GM23248 (cell line): ENCODE measurements at regions not wholly inside any gene's neighbourhood (a gene's known extent, or its start where the extent isn't known, plus 50 kb on each side); places are given as distances from the start of the nearest gene placed in this dataset.

Experiments
- DNase-seq: peaks from one replicate; pipeline ENCODE4 v3.0.0-alpha.2; 2015
- H2AFZ ChIP-seq: fragments of 200-600 bp; sonication (generic); 2 replicates; pipeline ENCODE4 v1.6.1; 2016; ENCODE audit warnings: antibody characterized with exemption
- H3F3A ChIP-seq: fragments of 200-600 bp; sonication (generic); 2 replicates; pipeline ENCODE4 v1.6.1; 2016; ENCODE audit warnings: mild to moderate bottlenecking, antibody characterized with exemption, mixed run types; ENCODE audit not compliant: insufficient read depth
- H3K27ac ChIP-seq: fragments of 200-600 bp; sonication (generic); 2 replicates; pipeline ENCODE4 v1.5.1; 2016; ENCODE audit warnings: mild to moderate bottlenecking
- H3K27me3 ChIP-seq: fragments of 200-600 bp; sonication (generic); replicated peaks from 2 replicates; pipeline ENCODE4 v1.6.1; 2016; ENCODE audit warnings: mild to moderate bottlenecking; ENCODE audit not compliant: insufficient read depth
- H3K36me3 ChIP-seq: fragments of 200-600 bp; sonication (generic); 2 replicates; pipeline ENCODE4 v1.6.1; 2016; ENCODE audit warnings: low read depth, mild to moderate bottlenecking
- H3K4me1 ChIP-seq: fragments of 200-600 bp; sonication (generic); 2 replicates; pipeline ENCODE4 v1.6.1; 2016; ENCODE audit warnings: mild to moderate bottlenecking; ENCODE audit not compliant: insufficient read depth
- H3K4me2 ChIP-seq: fragments of 200-600 bp; sonication (generic); one replicate; pipeline ENCODE4 v1.6.1; 2016; ENCODE audit warnings: mild to moderate bottlenecking; ENCODE audit not compliant: unreplicated experiment
- H3K4me3 ChIP-seq: fragments of 200-600 bp; sonication (generic); 2 replicates; pipeline ENCODE4 v1.5.1; 2016; ENCODE audit warnings: mild to moderate bottlenecking
- H3K79me2 ChIP-seq: fragments of 200-600 bp; sonication (generic); 2 replicates; pipeline ENCODE4 v1.6.1; 2016; ENCODE audit warnings: mild to moderate bottlenecking; ENCODE audit not compliant: insufficient read depth
- H3K9ac ChIP-seq: fragments of 200-600 bp; sonication (generic); 2 replicates; pipeline ENCODE4 v1.6.1; 2016; ENCODE audit warnings: mild to moderate bottlenecking
- H3K9me2 ChIP-seq: fragments of 200-600 bp; sonication (generic); 2 replicates; pipeline ENCODE4 v1.6.1; 2016; ENCODE audit warnings: mixed run types, mild to moderate bottlenecking, moderate library complexity; ENCODE audit not compliant: insufficient read depth
- H3K9me3 ChIP-seq: fragments of 200-600 bp; sonication (generic); one replicate; pipeline ENCODE4 v1.6.1; 2017; ENCODE audit warnings: low read depth
- H4K20me1 ChIP-seq: fragments of 200-600 bp; sonication (generic); 2 replicates; pipeline ENCODE4 v1.6.0; 2016; ENCODE audit not compliant: insufficient read depth
- EZH2 ChIP-seq: fragments of 200-600 bp; sonication (generic); IDR thresholded peaks from 2 replicates; pipeline ENCODE4 v1.6.1; 2018; ENCODE audit warnings: antibody characterized with exemption, mild to moderate bottlenecking; ENCODE audit not compliant: insufficient read depth, poor library complexity, severe bottlenecking
- EZH2phosphoT487 ChIP-seq: fragments of 200-600 bp; sonication (generic); IDR thresholded peaks from 2 replicates; pipeline ENCODE4 v1.6.1; 2018; ENCODE audit warnings: antibody characterized with exemption, moderate library complexity, mild to moderate bottlenecking, low read depth; ENCODE audit not compliant: insufficient read depth
- WGBS, 2 experiments: methylation state at CpG; one replicate each; pipeline ENCODE4 v1.1.6; 2015 to 2017; ENCODE audit warnings: low lambda C conversion rate in 2 of 2, low coverage in 1 of 2; ENCODE audit errors: missing lambda C conversion rate in 2 of 2; 5-methylcytosine and 5-hydroxymethylcytosine counted together
- in situ Hi-C: fragments of 300-500 bp; cut with MboI; formaldehyde crosslinking; loops from 2 replicates; pipeline ENCODE4 v1.15.0; 2020

DNA sequence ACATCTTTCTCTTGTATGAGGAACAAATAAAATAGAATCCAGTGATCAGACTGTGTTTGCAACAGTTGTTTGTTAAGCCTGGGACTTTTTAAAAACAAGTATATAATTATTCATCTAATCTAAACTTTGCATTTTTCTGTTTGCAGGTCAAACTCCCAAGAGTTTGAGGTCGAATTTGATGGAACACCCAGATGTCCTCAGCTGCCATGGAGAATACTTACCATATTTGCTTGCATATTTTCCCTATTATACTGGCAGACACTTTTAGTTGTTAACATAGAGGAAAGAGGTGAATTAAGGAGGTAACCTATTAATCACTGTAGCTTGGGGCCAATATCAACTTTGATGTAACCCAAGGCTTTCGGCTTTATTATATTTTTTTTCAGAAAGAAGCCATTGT, 401.5 kb upstream of the DIPK2B start:
- peak; percentile 20 for DNase-seq
- 0 out of 2 replicates have a peak overlapping the region, but pooled peaks have one; percentile 18 for H3K9ac ChIP-seq
- H3K4me1 ChIP-seq, result peaks cover 26% of the 10 kb centered on the region
- H3K9me3 ChIP-seq, result no peaks in the 10 kb centered on the region
- H3K36me3 ChIP-seq, result no peaks in the 10 kb centered on the region
- WGBS, 2 experiments, result 5 to 8% methylated on average over 2 of the region's 2 CpGs
- peak overlapping the region; percentile 28 for H3K4me2 ChIP-seq
- H4K20me1 ChIP-seq, result no peaks in the 10 kb centered on the region
- peaks cover 13% of the 10 kb centered on the region; the same call in 1 of the 2 replicates for H3F3A ChIP-seq
- no peaks in the 10 kb centered on the region for H3K9me2 ChIP-seq
- in situ Hi-C loops, result no loop called here
- peak overlapping the region; percentile 46 for H3K27ac ChIP-seq
- H3K4me3 ChIP-seq, result no peak overlapping the region
- no peak for TF ChIP-seq EZH2phosphoT487
- no peak for TF ChIP-seq EZH2
- peak overlapping the region; percentile 65 for H2AFZ ChIP-seq
- no peaks in the 10 kb centered on the region for H3K79me2 ChIP-seq
- no peaks in the 10 kb centered on the region for H3K27me3 ChIP-seq

DNA sequence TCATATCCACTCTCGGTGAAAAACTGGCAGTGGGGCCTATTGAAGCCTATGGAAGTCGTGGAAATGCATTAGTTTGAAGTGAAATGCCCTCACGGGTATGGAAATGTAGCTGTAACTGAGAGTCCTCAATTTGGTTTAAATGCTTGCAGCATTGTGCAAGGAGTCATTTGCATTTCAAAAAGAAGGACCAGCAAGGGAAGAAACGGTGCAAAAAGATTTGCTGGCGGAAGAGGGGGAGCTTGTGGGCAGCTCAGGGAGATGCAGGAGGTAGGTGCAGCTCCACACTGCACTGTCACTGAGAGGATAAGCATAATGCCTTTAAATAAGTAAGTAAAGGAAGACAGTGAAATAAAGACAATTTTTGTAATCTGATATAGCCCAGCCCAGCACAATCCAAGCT, 400.4 kb upstream of the DIPK2B start:
- H3K27ac ChIP-seq, result 0 out of 2 replicates have a peak overlapping the region, but pooled peaks have one; percentile 46
- no peak overlapping the region for H3K9ac ChIP-seq
- WGBS, 2 experiments, result 73 to 78% methylated on average over 5 of the region's 5 CpGs

DNA sequence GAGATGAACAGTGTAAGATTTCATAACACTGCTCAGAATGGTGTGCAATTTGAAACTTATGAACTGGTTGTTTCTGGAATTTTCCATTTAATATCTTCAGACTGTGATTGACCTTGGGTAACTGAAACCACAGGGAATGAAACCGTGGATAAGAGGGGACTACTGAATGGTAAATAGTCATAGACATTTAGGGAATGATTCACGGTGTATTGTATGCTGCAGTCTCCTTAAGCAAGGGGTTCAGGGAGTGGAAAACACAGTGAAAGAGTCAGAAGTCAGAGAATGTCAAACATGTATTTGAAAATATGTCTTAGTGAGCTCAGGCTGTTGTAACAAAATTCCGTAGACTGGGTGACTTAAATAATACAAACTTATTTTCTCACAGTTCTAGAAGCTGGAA, 398.2 kb upstream of the DIPK2B start:
- Histone ChIP-seq H4K20me1 (no peaks in the 10 kb centered on the region), H3K27ac (peak overlapping the region; percentile 56), H3K9me3 (no peaks in the 10 kb centered on the region), H3K36me3 (no peaks in the 10 kb centered on the region), H3K4me3 (no peak overlapping the region), H3K4me1 (peaks cover 36% of the 10 kb centered on the region), H3K79me2 (no peaks in the 10 kb centered on the region), H2AFZ (no peak overlapping the region; the same call in 1 of the 2 replicates), H3K27me3 (no peaks in the 10 kb centered on the region), H3K4me2 (no peak overlapping the region), H3K9me2 (no peaks in the 10 kb centered on the region), H3F3A (peaks cover 13% of the 10 kb centered on the region; the same call in 1 of the 2 replicates), H3K9ac (no peak overlapping the region)
- TF ChIP-seq EZH2 (no peak), EZH2phosphoT487 (no peak)
- WGBS, 2 experiments, result 45 to 56% methylated on average over 3 of the region's 3 CpGs
- in situ Hi-C loops, result no loop called here
- peak; percentile 58 for DNase-seq

More for the DNA sequence above, 400.4 kb upstream of the DIPK2B start:
- Histone ChIP-seq H3K79me2 (no peaks in the 10 kb centered on the region), H3K9me3 (no peaks in the 10 kb centered on the region), H3K4me2 (no peak overlapping the region), H3F3A (peaks cover 13% of the 10 kb centered on the region; the same call in 1 of the 2 replicates), H3K9me2 (no peaks in the 10 kb centered on the region), H3K27me3 (no peaks in the 10 kb centered on the region), H4K20me1 (no peaks in the 10 kb centered on the region), H3K4me1 (peaks cover 36% of the 10 kb centered on the region), H3K36me3 (no peaks in the 10 kb centered on the region), H2AFZ (no peak overlapping the region), H3K4me3 (no peak overlapping the region)
- DNase-seq, result no peak
- TF ChIP-seq EZH2 (no peak), EZH2phosphoT487 (no peak)
- in situ Hi-C loops, result no loop called here

DNA sequence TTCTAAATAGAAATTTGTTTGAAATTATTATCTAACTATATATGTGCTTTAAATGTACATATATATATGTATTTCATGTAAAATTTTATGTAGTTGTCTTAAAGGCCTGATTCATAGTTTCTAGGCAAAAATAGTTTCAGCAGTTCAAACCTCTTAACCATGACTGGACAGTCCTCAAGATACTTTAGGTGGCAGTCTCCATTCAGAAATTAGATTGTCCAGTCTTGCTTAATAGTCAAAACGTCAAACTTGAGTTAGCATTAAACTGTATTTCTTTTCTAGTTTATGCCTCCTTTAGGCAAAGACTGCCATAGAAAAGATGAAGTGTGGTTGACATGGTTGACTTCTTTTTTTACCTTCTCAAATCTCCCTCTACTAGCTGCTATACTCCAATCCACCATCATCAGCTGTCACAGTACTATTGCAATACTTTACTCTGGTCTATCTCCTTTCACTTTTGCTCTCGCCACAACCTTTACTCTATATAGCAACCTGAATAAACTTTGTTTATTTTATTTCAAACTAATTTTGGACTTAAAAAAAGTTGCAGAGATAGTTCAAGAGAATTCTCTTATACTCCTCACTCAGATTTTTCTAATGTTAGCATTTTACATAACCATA, 395.6 kb upstream of the DIPK2B start:
- no peaks in the 10 kb centered on the region for H3K79me2 ChIP-seq
- H3K4me3 ChIP-seq, result 0 out of 2 replicates have a peak overlapping the region, but pooled peaks have one; percentile 26
- H3K27ac ChIP-seq, result peak overlapping the region; percentile 41
- H3F3A ChIP-seq, result no peaks in the 10 kb centered on the region
- no peak overlapping the region for H3K9ac ChIP-seq
- H3K9me3 ChIP-seq, result no peaks in the 10 kb centered on the region
- no peak overlapping the region for H3K4me2 ChIP-seq
- peak overlapping the region; percentile 47 for H2AFZ ChIP-seq
- TF ChIP-seq EZH2 (no peak), EZH2phosphoT487 (no peak)
- H3K4me1 ChIP-seq, result peaks cover 19% of the 10 kb centered on the region
- in situ Hi-C loops, result no loop called here
- H3K36me3 ChIP-seq, result no peaks in the 10 kb centered on the region
- no peaks in the 10 kb centered on the region for H3K9me2 ChIP-seq
- WGBS, 2 experiments, result 28 to 40% methylated on average over 2 of the region's 2 CpGs
- no peaks in the 10 kb centered on the region for H3K27me3 ChIP-seq
- DNase-seq, result peak; percentile 36
- no peaks in the 10 kb centered on the region for H4K20me1 ChIP-seq
